ENCODE measurements at regions not wholly inside any gene's neighbourhood (a gene's known extent, or its start where the extent isn't known, plus 50 kb on each side); places are given as distances from the start of the nearest gene placed in this dataset.

GRCh38 chr21:19405326-19405725 is 1001.7 kb upstream of the TMPRSS15 start:
- Histone ChIP-seq H3K27me3 (ENCODE audit: control insufficient read depth in 2 of 2, insufficient read depth in 2 of 2, low read length in 2 of 2) (no peaks in the 10 kb centered on the region), H3K36me3 (ENCODE audit: control insufficient read depth in 2 of 3, insufficient read depth in 3 of 3, low read length in 3 of 3) (no peaks in the 10 kb centered on the region), H3K9me3 (ENCODE audit: control insufficient read depth in 2 of 3, low read length in 3 of 3) (no peaks in the 10 kb centered on the region), H3K4me1 (ENCODE audit: control insufficient read depth in 2 of 2, insufficient read depth in 2 of 2, low read length in 2 of 2) (no peaks in the 10 kb centered on the region), H3K27ac (ENCODE audit: low read depth, low read length) (no peak overlapping the region), H3K4me3 (ENCODE audit: low read length) (no peak overlapping the region)
- no peak overlapping the region for H3K4me3 Mint-ChIP-seq
- peaks cover 0 to 5% (median 0%) of the 10 kb centered on the region in 11 donors for H3K9me3 Mint-ChIP-seq
- ATAC-seq (no peak), DNase-seq (no peak)
- no peak overlapping the region for H3K27ac Mint-ChIP-seq
- H3K36me3 Mint-ChIP-seq: no peaks in the 10 kb centered on the region
- no peaks in the 10 kb centered on the region for H3K4me1 Mint-ChIP-seq
- H3K27me3 Mint-ChIP-seq: no peaks in the 10 kb centered on the region
- intact Hi-C loops (cut with micrococcal nuclease): no loop called here
- POLR2A ChIA-PET: no interaction called here
- CTCF ChIA-PET: no interaction called here

DNA sequence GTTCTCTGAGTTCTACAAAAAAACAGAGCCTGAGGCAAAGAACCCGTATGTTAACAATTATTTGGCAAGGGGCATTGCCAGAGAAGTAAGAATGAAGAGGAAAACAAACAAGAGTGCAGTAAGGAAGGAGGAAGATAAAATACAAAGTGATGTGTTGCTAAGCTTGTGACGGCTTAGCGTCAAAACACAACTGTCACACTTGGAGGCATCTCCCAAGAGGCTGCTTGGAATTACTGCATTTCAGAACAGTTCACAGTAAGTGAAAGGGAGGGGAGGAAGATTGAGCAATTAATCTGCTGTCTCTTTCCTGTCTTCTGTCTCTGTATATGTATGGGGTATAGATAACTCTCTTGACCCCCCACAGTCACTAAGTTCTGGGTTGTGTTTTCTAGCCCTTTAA is 1017.0 kb upstream of the TMPRSS15 start:
- ATAC-seq (no peak), DNase-seq (no peak)
- no peaks in the 10 kb centered on the region for H3K9me3 ChIP-seq (ENCODE audit: control insufficient read depth in 2 of 3, low read length in 3 of 3)
- CTCF ChIA-PET: no interaction called here
- POLR2A ChIA-PET: no interaction called here
- H3K36me3 ChIP-seq (ENCODE audit: control insufficient read depth in 2 of 3, insufficient read depth in 3 of 3, low read length in 3 of 3): no peaks in the 10 kb centered on the region
- Mint-ChIP-seq H3K36me3 (peaks cover 0 to 5% (median 0%) of the 10 kb centered on the region in 5 donors), H3K4me1 (no peaks in the 10 kb centered on the region), H3K27ac (no peak overlapping the region), H3K4me3 (no peak overlapping the region), H3K9me3 (peaks cover 3 to 28% (median 11%) of the 10 kb centered on the region in 11 donors), H3K27me3 (no peaks in the 10 kb centered on the region)
- no peaks in the 10 kb centered on the region for H3K27me3 ChIP-seq (ENCODE audit: control insufficient read depth in 2 of 2, insufficient read depth in 2 of 2, low read length in 2 of 2)
- intact Hi-C loops (cut with micrococcal nuclease): no loop called here
- no peak overlapping the region for H3K4me3 ChIP-seq (ENCODE audit: low read length)
- H3K27ac ChIP-seq (ENCODE audit: low read depth, low read length): no peak overlapping the region
- H3K4me1 ChIP-seq (ENCODE audit: control insufficient read depth in 2 of 2, insufficient read depth in 2 of 2, low read length in 2 of 2): no peaks in the 10 kb centered on the region

GRCh38 chr21:19433623-19434022 is 1030.0 kb upstream of the TMPRSS15 start:
- no peak for ATAC-seq
- no peak overlapping the region for H3K27ac Mint-ChIP-seq
- Histone ChIP-seq H3K27ac (ENCODE audit: low read depth, low read length) (no peak overlapping the region), H3K4me3 (ENCODE audit: low read length) (no peak overlapping the region), H3K27me3 (ENCODE audit: control insufficient read depth in 2 of 2, insufficient read depth in 2 of 2, low read length in 2 of 2) (no peaks in the 10 kb centered on the region), H3K9me3 (ENCODE audit: control insufficient read depth in 2 of 3, low read length in 3 of 3) (no peaks in the 10 kb centered on the region), H3K4me1 (ENCODE audit: control insufficient read depth in 2 of 2, insufficient read depth in 2 of 2, low read length in 2 of 2) (no peaks in the 10 kb centered on the region), H3K36me3 (ENCODE audit: control insufficient read depth in 2 of 3, insufficient read depth in 3 of 3, low read length in 3 of 3) (no peaks in the 10 kb centered on the region)
- intact Hi-C loops (cut with micrococcal nuclease): loop anchor here in 1 of 2 donors (5.0 kb wide), 1 partner anchor 1394 kb away; no protein-coding TSS in a partner anchor
- DNase-seq: no peak
- H3K4me3 Mint-ChIP-seq: no peak overlapping the region
- H3K27me3 Mint-ChIP-seq: no peaks in the 10 kb centered on the region
- no peaks in the 10 kb centered on the region for H3K36me3 Mint-ChIP-seq
- POLR2A ChIA-PET: no interaction called here
- no peaks in the 10 kb centered on the region for H3K4me1 Mint-ChIP-seq
- CTCF ChIA-PET: no interaction called here
- peaks cover 0 to 24% (median 11%) of the 10 kb centered on the region in 11 donors for H3K9me3 Mint-ChIP-seq

- ATAC-seq (no peak), DNase-seq (no peak)
- Histone ChIP-seq H3K27me3 (ENCODE audit: control insufficient read depth in 2 of 2, insufficient read depth in 2 of 2, low read length in 2 of 2) (no peaks in the 10 kb centered on the region), H3K9me3 (ENCODE audit: control insufficient read depth in 2 of 3, low read length in 3 of 3) (no peaks in the 10 kb centered on the region), H3K27ac (ENCODE audit: low read depth, low read length) (no peak overlapping the region), H3K4me3 (ENCODE audit: low read length) (no peak overlapping the region), H3K4me1 (ENCODE audit: control insufficient read depth in 2 of 2, insufficient read depth in 2 of 2, low read length in 2 of 2) (no peaks in the 10 kb centered on the region), H3K36me3 (ENCODE audit: control insufficient read depth in 2 of 3, insufficient read depth in 3 of 3, low read length in 3 of 3) (no peaks in the 10 kb centered on the region)
- intact Hi-C loops (cut with micrococcal nuclease): no loop called here
- ChIA-PET POLR2A (interaction anchor here (0.5 kb wide), 1 partner anchor 68 kb away, joined by 3 read pairs; no protein-coding TSS in a partner anchor), CTCF (no interaction called here)
- Mint-ChIP-seq H3K4me1 (no peaks in the 10 kb centered on the region), H3K27ac (no peak overlapping the region), H3K9me3 (peaks cover 0 to 5% (median 1%) of the 10 kb centered on the region in 11 donors), H3K27me3 (no peaks in the 10 kb centered on the region), H3K4me3 (no peak overlapping the region), H3K36me3 (no peaks in the 10 kb centered on the region)
Measured at GRCh38 chr21:19440792-19441655, 1037.4 kb upstream of the TMPRSS15 start.

DNA sequence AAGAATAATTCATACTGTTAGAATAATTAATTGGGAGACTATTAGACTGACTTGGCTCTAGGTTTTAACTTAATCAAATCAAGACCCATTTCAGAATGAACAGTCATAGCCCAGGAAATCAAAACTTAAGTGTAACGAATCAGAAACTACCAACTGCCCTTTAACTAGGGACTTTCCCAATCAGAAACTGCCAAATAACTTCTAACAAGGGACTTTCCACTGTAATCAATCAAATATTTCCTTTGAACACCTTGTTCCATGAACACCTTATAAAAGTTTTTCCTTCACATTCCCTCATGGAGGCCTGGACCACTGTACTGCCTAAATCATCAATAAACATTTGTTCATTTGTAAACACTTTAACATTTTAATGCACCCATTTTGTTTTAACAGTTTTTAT is 1054.7 kb upstream of the TMPRSS15 start:
- intact Hi-C loops (cut with micrococcal nuclease): no loop called here
- Mint-ChIP-seq H3K9me3 (peaks cover 2 to 23% (median 5%) of the 10 kb centered on the region in 11 donors), H3K36me3 (peaks cover 0 to 4% (median 0%) of the 10 kb centered on the region in 5 donors), H3K4me1 (peaks cover 0 to 3% (median 0%) of the 10 kb centered on the region in 7 donors), H3K4me3 (no peak overlapping the region), H3K27ac (no peak overlapping the region), H3K27me3 (no peaks in the 10 kb centered on the region)
- ChIA-PET POLR2A (no interaction called here), CTCF (no interaction called here)
- Histone ChIP-seq H3K27ac (ENCODE audit: low read depth, low read length) (no peak overlapping the region), H3K4me1 (ENCODE audit: control insufficient read depth in 2 of 2, insufficient read depth in 2 of 2, low read length in 2 of 2) (no peaks in the 10 kb centered on the region), H3K27me3 (ENCODE audit: control insufficient read depth in 2 of 2, insufficient read depth in 2 of 2, low read length in 2 of 2) (no peaks in the 10 kb centered on the region), H3K4me3 (ENCODE audit: low read length) (no peak overlapping the region), H3K36me3 (ENCODE audit: control insufficient read depth in 2 of 3, insufficient read depth in 3 of 3, low read length in 3 of 3) (no peaks in the 10 kb centered on the region), H3K9me3 (ENCODE audit: control insufficient read depth in 2 of 3, low read length in 3 of 3) (no peaks in the 10 kb centered on the region)
- DNase-seq: no peak
- no peak for ATAC-seq

DNA sequence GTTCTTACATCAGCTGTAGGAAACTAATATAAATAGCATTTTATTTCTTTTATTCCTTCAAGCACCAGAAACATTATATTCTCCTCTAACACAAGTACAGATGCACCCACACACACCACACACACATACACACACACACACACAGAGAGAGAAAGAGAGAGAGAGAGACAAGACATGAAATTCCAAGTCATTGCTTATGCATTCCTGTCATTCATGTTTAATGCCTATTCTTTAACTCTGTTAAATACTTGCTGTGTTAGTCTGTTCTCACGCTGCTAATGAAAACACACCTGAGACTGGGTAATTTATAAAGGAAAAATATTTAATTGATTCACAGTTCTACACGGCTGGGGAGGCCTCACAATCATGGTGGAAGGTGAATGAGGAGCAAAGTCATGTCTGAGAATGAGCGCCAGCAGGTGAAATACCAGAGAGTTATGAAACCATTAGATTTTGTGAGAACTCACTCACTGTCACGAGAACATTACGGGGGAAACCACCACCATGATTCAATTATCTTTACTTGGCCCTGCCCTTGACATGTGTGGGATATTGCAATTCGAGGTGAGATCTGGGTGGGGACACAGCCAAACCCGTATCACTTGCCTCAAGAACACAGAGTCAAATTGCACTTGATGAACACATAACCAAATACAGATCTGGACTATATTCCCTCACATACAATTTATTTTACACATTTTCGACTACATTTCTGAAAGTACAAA is 1058.1 kb upstream of the TMPRSS15 start:
- no peaks in the 10 kb centered on the region for H3K27me3 Mint-ChIP-seq
- Histone ChIP-seq H3K36me3 (ENCODE audit: control insufficient read depth in 2 of 3, insufficient read depth in 3 of 3, low read length in 3 of 3) (no peaks in the 10 kb centered on the region), H3K9me3 (ENCODE audit: control insufficient read depth in 2 of 3, low read length in 3 of 3) (no peaks in the 10 kb centered on the region), H3K27ac (ENCODE audit: low read depth, low read length) (no peak overlapping the region), H3K4me3 (ENCODE audit: low read length) (no peak overlapping the region), H3K4me1 (ENCODE audit: control insufficient read depth in 2 of 2, insufficient read depth in 2 of 2, low read length in 2 of 2) (no peaks in the 10 kb centered on the region), H3K27me3 (ENCODE audit: control insufficient read depth in 2 of 2, insufficient read depth in 2 of 2, low read length in 2 of 2) (no peaks in the 10 kb centered on the region)
- H3K4me3 Mint-ChIP-seq: no peak overlapping the region
- DNase-seq: no peak
- ChIA-PET POLR2A (no interaction called here), CTCF (no interaction called here)
- peaks cover 0 to 3% (median 0%) of the 10 kb centered on the region in 7 donors for H3K4me1 Mint-ChIP-seq
- no peak for ATAC-seq
- H3K27ac Mint-ChIP-seq: peak overlapping the region in 1 of 9 donors; percentile 76
- peaks cover 2 to 22% (median 7%) of the 10 kb centered on the region in 11 donors for H3K9me3 Mint-ChIP-seq
- peaks cover 0 to 4% (median 0%) of the 10 kb centered on the region in 5 donors for H3K36me3 Mint-ChIP-seq
- intact Hi-C loops (cut with micrococcal nuclease): no loop called here
